HL-60 (cell line): ENCODE measurements at regions not wholly inside any gene's neighbourhood (a gene's known extent, or its start where the extent isn't known, plus 50 kb on each side); places are given as distances from the start of the nearest gene placed in this dataset.
A peak's percentile ranks its signal among the peaks of the same experiment; 100 is the strongest.

Experiments used
- CTCF ChIP-seq: IDR thresholded peaks from one replicate; pipeline ENCODE4 v1.5.1; 2011; ENCODE audit warnings: low read length, control low read depth, inconsistent platforms; ENCODE audit not compliant: insufficient read depth
- POLR2AphosphoS5 ChIP-seq: IDR thresholded peaks from 2 replicates; pipeline ENCODE4 v1.6.1; 2012; ENCODE audit warnings: low read depth
- REST ChIP-seq: IDR thresholded peaks from 2 replicates; pipeline ENCODE4 v1.6.1; 2012; ENCODE audit warnings: low read depth; ENCODE audit not compliant: insufficient replicate concordance
- SPI1 ChIP-seq: IDR thresholded peaks from 2 replicates; pipeline ENCODE4 v1.6.1; 2012; ENCODE audit warnings: low read depth, mild to moderate bottlenecking, borderline replicate concordance

GRCh38 chrX:84735025-84735424 is 232.8 kb upstream of the HDX start:
- TF ChIP-seq CTCF, result no peak
- peak; percentile 48; the same call in 1 of the 2 replicates for TF ChIP-seq POLR2AphosphoS5
- TF ChIP-seq REST, result no peak
- no peak for TF ChIP-seq SPI1
